GM23248 (cell line): ENCODE measurements at regions not wholly inside any gene's neighbourhood (a gene's known extent, or its start where the extent isn't known, plus 50 kb on each side); places are given as distances from the start of the nearest gene placed in this dataset.

ENCODE experiments used
- DNase-seq: peaks from one replicate; pipeline ENCODE4 v3.0.0-alpha.2; 2015
- H2AFZ ChIP-seq: fragments of 200-600 bp; sonication (generic); 2 replicates; pipeline ENCODE4 v1.6.1; 2016; ENCODE audit warnings: antibody characterized with exemption
- H3F3A ChIP-seq: fragments of 200-600 bp; sonication (generic); 2 replicates; pipeline ENCODE4 v1.6.1; 2016; ENCODE audit warnings: mild to moderate bottlenecking, antibody characterized with exemption, mixed run types; ENCODE audit not compliant: insufficient read depth
- H3K27ac ChIP-seq: fragments of 200-600 bp; sonication (generic); 2 replicates; pipeline ENCODE4 v1.5.1; 2016; ENCODE audit warnings: mild to moderate bottlenecking
- H3K27me3 ChIP-seq: fragments of 200-600 bp; sonication (generic); replicated peaks from 2 replicates; pipeline ENCODE4 v1.6.1; 2016; ENCODE audit warnings: mild to moderate bottlenecking; ENCODE audit not compliant: insufficient read depth
- H3K36me3 ChIP-seq: fragments of 200-600 bp; sonication (generic); 2 replicates; pipeline ENCODE4 v1.6.1; 2016; ENCODE audit warnings: low read depth, mild to moderate bottlenecking
- H3K4me1 ChIP-seq: fragments of 200-600 bp; sonication (generic); 2 replicates; pipeline ENCODE4 v1.6.1; 2016; ENCODE audit warnings: mild to moderate bottlenecking; ENCODE audit not compliant: insufficient read depth
- H3K4me2 ChIP-seq: fragments of 200-600 bp; sonication (generic); one replicate; pipeline ENCODE4 v1.6.1; 2016; ENCODE audit warnings: mild to moderate bottlenecking; ENCODE audit not compliant: unreplicated experiment
- H3K4me3 ChIP-seq: fragments of 200-600 bp; sonication (generic); 2 replicates; pipeline ENCODE4 v1.5.1; 2016; ENCODE audit warnings: mild to moderate bottlenecking
- H3K79me2 ChIP-seq: fragments of 200-600 bp; sonication (generic); 2 replicates; pipeline ENCODE4 v1.6.1; 2016; ENCODE audit warnings: mild to moderate bottlenecking; ENCODE audit not compliant: insufficient read depth
- H3K9ac ChIP-seq: fragments of 200-600 bp; sonication (generic); 2 replicates; pipeline ENCODE4 v1.6.1; 2016; ENCODE audit warnings: mild to moderate bottlenecking
- H3K9me2 ChIP-seq: fragments of 200-600 bp; sonication (generic); 2 replicates; pipeline ENCODE4 v1.6.1; 2016; ENCODE audit warnings: mixed run types, mild to moderate bottlenecking, moderate library complexity; ENCODE audit not compliant: insufficient read depth
- H3K9me3 ChIP-seq: fragments of 200-600 bp; sonication (generic); one replicate; pipeline ENCODE4 v1.6.1; 2017; ENCODE audit warnings: low read depth
- H4K20me1 ChIP-seq: fragments of 200-600 bp; sonication (generic); 2 replicates; pipeline ENCODE4 v1.6.0; 2016; ENCODE audit not compliant: insufficient read depth
- EZH2 ChIP-seq: fragments of 200-600 bp; sonication (generic); IDR thresholded peaks from 2 replicates; pipeline ENCODE4 v1.6.1; 2018; ENCODE audit warnings: antibody characterized with exemption, mild to moderate bottlenecking; ENCODE audit not compliant: insufficient read depth, poor library complexity, severe bottlenecking
- EZH2phosphoT487 ChIP-seq: fragments of 200-600 bp; sonication (generic); IDR thresholded peaks from 2 replicates; pipeline ENCODE4 v1.6.1; 2018; ENCODE audit warnings: antibody characterized with exemption, moderate library complexity, mild to moderate bottlenecking, low read depth; ENCODE audit not compliant: insufficient read depth
- WGBS, 2 experiments: methylation state at CpG; one replicate each; pipeline ENCODE4 v1.1.6; 2015 to 2017; ENCODE audit warnings: low lambda C conversion rate in 2 of 2, low coverage in 1 of 2; ENCODE audit errors: missing lambda C conversion rate in 2 of 2; 5-methylcytosine and 5-hydroxymethylcytosine counted together
- in situ Hi-C: fragments of 300-500 bp; cut with MboI; formaldehyde crosslinking; loops from 2 replicates; pipeline ENCODE4 v1.15.0; 2020

GRCh38 chr10:132123606-132124005 lies 57.9 kb downstream of the JAKMIP3 start:
- H3K4me1 ChIP-seq: no peaks in the 10 kb centered on the region
- H3K4me2 ChIP-seq: no peak overlapping the region
- H3K9me2 ChIP-seq: no peaks in the 10 kb centered on the region
- H3K36me3 ChIP-seq: no peaks in the 10 kb centered on the region
- peaks cover 5% of the 10 kb centered on the region; the same call in 1 of the 2 replicates for H3K27me3 ChIP-seq
- 55 to 66% methylated on average over 8 of the region's 8 CpGs for WGBS, 2 experiments
- H3F3A ChIP-seq: no peaks in the 10 kb centered on the region
- H3K9me3 ChIP-seq: no peaks in the 10 kb centered on the region
- H3K27ac ChIP-seq: no peak overlapping the region
- in situ Hi-C loops: no loop called here
- no peak overlapping the region for H3K4me3 ChIP-seq
- no peak overlapping the region for H2AFZ ChIP-seq
- no peaks in the 10 kb centered on the region for H3K79me2 ChIP-seq
- H3K9ac ChIP-seq: no peak overlapping the region
- no peaks in the 10 kb centered on the region for H4K20me1 ChIP-seq
- TF ChIP-seq EZH2: no peak
- TF ChIP-seq EZH2phosphoT487: no peak
- no peak for DNase-seq

GRCh38 chr10:132124201-132124920 lies 58.6 kb downstream of the JAKMIP3 start:
- TF ChIP-seq EZH2 (no peak), EZH2phosphoT487 (no peak)
- H3K4me3 ChIP-seq: no peak overlapping the region
- peaks cover 5% of the 10 kb centered on the region; the same call in 1 of the 2 replicates for H3K27me3 ChIP-seq
- H3F3A ChIP-seq: no peaks in the 10 kb centered on the region
- no peaks in the 10 kb centered on the region for H3K79me2 ChIP-seq
- no peak for DNase-seq
- H2AFZ ChIP-seq: no peak overlapping the region
- no peaks in the 10 kb centered on the region for H4K20me1 ChIP-seq
- WGBS, 2 experiments: 77 to 81% methylated on average over 37 to 45 of the region's 50 CpGs
- H3K9ac ChIP-seq: no peak overlapping the region
- no peaks in the 10 kb centered on the region for H3K36me3 ChIP-seq
- no peak overlapping the region for H3K27ac ChIP-seq
- H3K4me2 ChIP-seq: no peak overlapping the region
- no peaks in the 10 kb centered on the region for H3K9me3 ChIP-seq
- in situ Hi-C loops: no loop called here
- H3K9me2 ChIP-seq: no peaks in the 10 kb centered on the region
- H3K4me1 ChIP-seq: no peaks in the 10 kb centered on the region

- no peak for TF ChIP-seq EZH2
- TF ChIP-seq EZH2phosphoT487: no peak
- Histone ChIP-seq H3K4me3 (no peak overlapping the region), H3K9ac (no peak overlapping the region), H4K20me1 (no peaks in the 10 kb centered on the region), H3K9me3 (no peaks in the 10 kb centered on the region), H3K27ac (no peak overlapping the region), H3K27me3 (peaks cover 5% of the 10 kb centered on the region; the same call in 1 of the 2 replicates), H3K79me2 (no peaks in the 10 kb centered on the region), H3K4me1 (0 out of 2 replicates have a peak, but pooled peaks cover 2% of the 10 kb centered on the region), H3K4me2 (no peak overlapping the region), H3K9me2 (no peaks in the 10 kb centered on the region), H2AFZ (no peak overlapping the region), H3F3A (no peaks in the 10 kb centered on the region), H3K36me3 (no peaks in the 10 kb centered on the region)
- WGBS, 2 experiments: 65 to 68% methylated on average over 11 of the region's 11 CpGs
- in situ Hi-C loops: loop anchor here (25.0 kb wide), 1 partner anchor 242 kb away; no protein-coding TSS in a partner anchor
- no peak for DNase-seq
These were observed 57.3 kb upstream of the DPYSL4 start for GRCh38 chr10:132129431-132129830.

GRCh38 chr10:132130286-132131265 lies 56.2 kb upstream of the DPYSL4 start:
- DNase-seq: no peak
- Histone ChIP-seq H3K36me3 (no peaks in the 10 kb centered on the region), H3K4me2 (no peak overlapping the region), H3K9me3 (no peaks in the 10 kb centered on the region), H2AFZ (no peak overlapping the region), H3K4me3 (no peak overlapping the region), H3K9me2 (no peaks in the 10 kb centered on the region), H3K27me3 (peaks cover 5% of the 10 kb centered on the region; the same call in 1 of the 2 replicates), H3F3A (no peaks in the 10 kb centered on the region), H3K4me1 (0 out of 2 replicates have a peak, but pooled peaks cover 2% of the 10 kb centered on the region), H3K9ac (no peak overlapping the region), H3K79me2 (no peaks in the 10 kb centered on the region), H3K27ac (no peak overlapping the region), H4K20me1 (no peaks in the 10 kb centered on the region)
- in situ Hi-C loops: loop anchor here (25.0 kb wide), 1 partner anchor 243 kb away; no protein-coding TSS in a partner anchor
- TF ChIP-seq EZH2: no peak
- TF ChIP-seq EZH2phosphoT487: no peak
- 70 to 77% methylated on average over 17 to 24 of the region's 24 CpGs for WGBS, 2 experiments
